PFSK-1 (cell line): ENCODE measurements at regions not wholly inside any gene's neighbourhood (a gene's known extent, or its start where the extent isn't known, plus 50 kb on each side); places are given as distances from the start of the nearest gene placed in this dataset.

ENCODE experiments used
- FOXP2 ChIP-seq: optimal IDR thresholded peaks from 2 replicates; pipeline ENCODE3; 2011; ENCODE audit warnings: borderline replicate concordance, control low read depth, inconsistent platforms; ENCODE audit not compliant: insufficient read depth; ENCODE audit errors: extremely low read length, extremely low read depth
- POLR2AphosphoS5 ChIP-seq: IDR thresholded peaks from 2 replicates; pipeline ENCODE4 v1.6.1; 2012; ENCODE audit warnings: low read depth, mild to moderate bottlenecking, control low read depth, low read length, moderate library complexity
- SIN3A ChIP-seq: IDR thresholded peaks from 2 replicates; pipeline ENCODE4 v1.6.1; 2012; ENCODE audit warnings: mild to moderate bottlenecking, low read length, moderate library complexity, borderline replicate concordance; ENCODE audit not compliant: insufficient read depth
- TAF1 ChIP-seq: IDR thresholded peaks from 2 replicates; pipeline ENCODE4 v1.6.1; 2012; ENCODE audit warnings: low read length, control low read depth, borderline replicate concordance; ENCODE audit not compliant: insufficient read depth
- TF ChIP-seq, protein P1 (sequence below), 2 experiments: IDR thresholded peaks; 2 replicates each; pipeline versions ENCODE4 v1.6.1 to v1.8.0; 2011 to 2012; ENCODE audit warnings: low read depth in 2 of 2, low read length in 2 of 2, control low read depth in 1 of 2, inconsistent platforms in 1 of 2, mild to moderate bottlenecking in 1 of 2, moderate library complexity in 1 of 2; ENCODE audit not compliant: insufficient read depth in 1 of 2

DNA sequence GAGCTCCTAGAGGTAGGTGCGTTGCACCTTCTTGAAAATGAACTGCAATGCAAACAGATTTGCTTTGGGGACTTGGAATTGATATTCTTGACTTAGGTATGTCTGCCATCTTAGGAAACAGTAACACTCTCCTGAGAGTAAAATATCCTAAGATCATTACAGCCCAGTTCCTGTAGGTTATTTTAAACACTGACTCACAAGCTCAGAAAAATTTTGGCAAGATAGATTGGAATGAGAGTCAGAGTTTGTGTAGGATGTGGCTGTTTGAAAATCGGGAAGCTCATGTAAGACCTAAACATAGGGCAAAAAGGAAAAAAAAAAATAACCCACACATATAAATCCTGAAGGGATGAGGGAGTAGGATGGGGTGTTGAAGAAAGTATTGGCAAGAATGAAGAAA, 377.0 kb upstream of the LRRC4C start:
- no peak for TF ChIP-seq TAF1
- no peak for TF ChIP-seq FOXP2
- no peak for TF ChIP-seq POLR2AphosphoS5
- no peak for TF ChIP-seq SIN3A
- TF ChIP-seq, protein P1, sequence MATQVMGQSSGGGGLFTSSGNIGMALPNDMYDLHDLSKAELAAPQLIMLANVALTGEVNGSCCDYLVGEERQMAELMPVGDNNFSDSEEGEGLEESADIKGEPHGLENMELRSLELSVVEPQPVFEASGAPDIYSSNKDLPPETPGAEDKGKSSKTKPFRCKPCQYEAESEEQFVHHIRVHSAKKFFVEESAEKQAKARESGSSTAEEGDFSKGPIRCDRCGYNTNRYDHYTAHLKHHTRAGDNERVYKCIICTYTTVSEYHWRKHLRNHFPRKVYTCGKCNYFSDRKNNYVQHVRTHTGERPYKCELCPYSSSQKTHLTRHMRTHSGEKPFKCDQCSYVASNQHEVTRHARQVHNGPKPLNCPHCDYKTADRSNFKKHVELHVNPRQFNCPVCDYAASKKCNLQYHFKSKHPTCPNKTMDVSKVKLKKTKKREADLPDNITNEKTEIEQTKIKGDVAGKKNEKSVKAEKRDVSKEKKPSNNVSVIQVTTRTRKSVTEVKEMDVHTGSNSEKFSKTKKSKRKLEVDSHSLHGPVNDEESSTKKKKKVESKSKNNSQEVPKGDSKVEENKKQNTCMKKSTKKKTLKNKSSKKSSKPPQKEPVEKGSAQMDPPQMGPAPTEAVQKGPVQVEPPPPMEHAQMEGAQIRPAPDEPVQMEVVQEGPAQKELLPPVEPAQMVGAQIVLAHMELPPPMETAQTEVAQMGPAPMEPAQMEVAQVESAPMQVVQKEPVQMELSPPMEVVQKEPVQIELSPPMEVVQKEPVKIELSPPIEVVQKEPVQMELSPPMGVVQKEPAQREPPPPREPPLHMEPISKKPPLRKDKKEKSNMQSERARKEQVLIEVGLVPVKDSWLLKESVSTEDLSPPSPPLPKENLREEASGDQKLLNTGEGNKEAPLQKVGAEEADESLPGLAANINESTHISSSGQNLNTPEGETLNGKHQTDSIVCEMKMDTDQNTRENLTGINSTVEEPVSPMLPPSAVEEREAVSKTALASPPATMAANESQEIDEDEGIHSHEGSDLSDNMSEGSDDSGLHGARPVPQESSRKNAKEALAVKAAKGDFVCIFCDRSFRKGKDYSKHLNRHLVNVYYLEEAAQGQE (IDR thresholded peaks at IDR 0.05; ENCODE audit: insufficient read depth in 1 of 2, low read depth in 2 of 2, low read length in 2 of 2) = no peak

GRCh38 chr11:41842673-41843072, 383.2 kb upstream of the LRRC4C start:
- TF ChIP-seq POLR2AphosphoS5 (no peak), FOXP2 (no peak), TAF1 (no peak), SIN3A (no peak)
- TF ChIP-seq, protein P1 (IDR thresholded peaks at IDR 0.05; ENCODE audit: insufficient read depth in 1 of 2, low read depth in 2 of 2, low read length in 2 of 2) = no peak

DNA sequence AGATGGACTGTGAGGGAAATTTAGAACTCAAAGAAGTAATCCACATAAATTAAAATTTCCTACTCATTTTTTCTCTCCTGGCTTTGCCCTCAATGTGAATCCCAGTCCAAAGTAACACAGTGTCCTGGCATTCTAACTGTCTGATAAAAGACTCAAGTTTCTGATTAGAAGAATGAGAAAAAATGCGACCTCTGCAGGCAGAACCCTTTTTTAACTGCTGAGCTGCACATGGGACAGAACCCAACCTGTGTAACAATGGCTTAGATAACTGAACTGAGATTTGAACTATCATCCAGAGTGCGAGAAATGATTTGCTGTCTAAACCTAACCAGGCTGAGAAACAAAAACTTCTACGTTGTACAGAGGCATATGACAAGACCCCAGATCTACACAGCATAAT, 385.6 kb upstream of the LRRC4C start:
- TF ChIP-seq, protein P1 (IDR thresholded peaks at IDR 0.05; ENCODE audit: insufficient read depth in 1 of 2, low read depth in 2 of 2, low read length in 2 of 2) = no peak
- TF ChIP-seq FOXP2 (no peak), TAF1 (no peak), POLR2AphosphoS5 (no peak), SIN3A (no peak)

- TF ChIP-seq, protein P1 (IDR thresholded peaks at IDR 0.05; ENCODE audit: insufficient read depth in 1 of 2, low read depth in 2 of 2, low read length in 2 of 2) = no peak
- TF ChIP-seq SIN3A = no peak
- TF ChIP-seq POLR2AphosphoS5 = no peak
- no peak for TF ChIP-seq FOXP2
- TF ChIP-seq TAF1 = no peak
Observed at GRCh38 chr11:41848349-41848748, 388.9 kb upstream of the LRRC4C start.

DNA sequence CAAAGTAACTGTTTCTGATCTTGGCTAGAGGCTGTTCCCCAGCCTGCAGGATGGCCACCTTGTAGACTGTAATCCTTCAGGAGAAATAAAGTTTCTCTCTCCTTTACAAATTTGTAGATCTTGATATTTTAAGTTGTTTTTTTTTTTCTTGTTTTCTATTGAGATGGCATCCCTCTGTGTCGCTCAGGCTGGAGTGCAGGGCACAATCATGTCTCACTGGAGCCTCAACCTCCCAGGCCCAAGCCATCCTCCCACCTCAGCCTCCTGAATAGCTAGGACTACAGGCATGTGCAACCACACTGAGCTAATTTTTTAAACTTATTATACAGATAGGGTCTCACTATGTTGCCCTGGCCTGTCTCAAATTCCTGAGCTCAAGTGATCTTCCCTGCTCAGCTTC, 389.8 kb upstream of the LRRC4C start:
- TF ChIP-seq FOXP2 (no peak), SIN3A (no peak)
- TF ChIP-seq, protein P1 (IDR thresholded peaks at IDR 0.05; ENCODE audit: insufficient read depth in 1 of 2, low read depth in 2 of 2, low read length in 2 of 2) = no peak
